ENCODE measurements at regions not wholly inside any gene's neighbourhood (a gene's known extent, or its start where the extent isn't known, plus 50 kb on each side); places are given as distances from the start of the nearest gene placed in this dataset.

DNA sequence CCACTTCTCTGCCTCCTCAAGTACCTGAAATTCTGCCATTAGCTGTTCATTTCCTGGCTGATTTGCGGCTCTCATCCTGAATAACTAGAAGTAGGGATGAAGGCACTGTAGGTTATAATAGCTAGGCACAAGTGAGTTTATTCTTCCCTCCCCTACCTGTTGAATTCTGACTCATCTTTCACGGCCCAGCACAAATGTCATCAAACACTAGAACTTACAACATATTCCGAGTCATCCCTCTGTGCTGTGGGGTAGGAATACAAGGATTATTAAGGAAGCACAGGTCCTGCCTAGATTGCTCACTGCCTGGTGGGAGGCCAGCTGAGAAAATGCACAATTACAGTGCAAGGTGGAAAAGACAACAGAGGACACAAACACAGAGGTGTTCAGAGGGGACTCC lies 103.7 kb upstream of the ASIC2 start:
- TF ChIP-seq, protein P1, sequence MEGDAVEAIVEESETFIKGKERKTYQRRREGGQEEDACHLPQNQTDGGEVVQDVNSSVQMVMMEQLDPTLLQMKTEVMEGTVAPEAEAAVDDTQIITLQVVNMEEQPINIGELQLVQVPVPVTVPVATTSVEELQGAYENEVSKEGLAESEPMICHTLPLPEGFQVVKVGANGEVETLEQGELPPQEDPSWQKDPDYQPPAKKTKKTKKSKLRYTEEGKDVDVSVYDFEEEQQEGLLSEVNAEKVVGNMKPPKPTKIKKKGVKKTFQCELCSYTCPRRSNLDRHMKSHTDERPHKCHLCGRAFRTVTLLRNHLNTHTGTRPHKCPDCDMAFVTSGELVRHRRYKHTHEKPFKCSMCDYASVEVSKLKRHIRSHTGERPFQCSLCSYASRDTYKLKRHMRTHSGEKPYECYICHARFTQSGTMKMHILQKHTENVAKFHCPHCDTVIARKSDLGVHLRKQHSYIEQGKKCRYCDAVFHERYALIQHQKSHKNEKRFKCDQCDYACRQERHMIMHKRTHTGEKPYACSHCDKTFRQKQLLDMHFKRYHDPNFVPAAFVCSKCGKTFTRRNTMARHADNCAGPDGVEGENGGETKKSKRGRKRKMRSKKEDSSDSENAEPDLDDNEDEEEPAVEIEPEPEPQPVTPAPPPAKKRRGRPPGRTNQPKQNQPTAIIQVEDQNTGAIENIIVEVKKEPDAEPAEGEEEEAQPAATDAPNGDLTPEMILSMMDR (IDR thresholded peaks at IDR 0.05; ENCODE audit: insufficient read depth, low read depth, low read length, missing control alignments): no peak
- H3K4me3 ChIP-seq (ENCODE audit: low read depth, low read length): no peak overlapping the region
- DNase-seq (ENCODE audit: low read depth): no peak

DNA sequence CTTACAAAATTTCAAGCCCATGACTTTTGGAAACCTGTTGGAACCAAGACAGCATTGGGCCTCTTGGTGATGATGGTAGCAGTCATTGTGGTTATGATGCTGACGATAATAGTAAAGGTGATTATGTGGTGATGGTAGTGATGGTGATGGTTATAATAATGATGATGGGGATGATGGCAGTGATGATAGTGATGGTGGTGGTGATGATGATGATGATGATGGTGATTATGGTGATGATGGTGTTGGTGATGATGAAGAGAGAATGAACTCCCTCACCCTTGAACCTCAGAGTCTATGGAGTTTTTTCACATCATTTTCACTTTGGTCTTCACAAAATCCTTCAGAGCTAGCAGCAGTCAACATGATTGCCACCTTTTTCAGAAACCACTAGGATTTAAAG lies 105.3 kb upstream of the ASIC2 start:
- TF ChIP-seq, protein P1 (IDR thresholded peaks at IDR 0.05; ENCODE audit: insufficient read depth, low read depth, low read length, missing control alignments): no peak
- H3K4me3 ChIP-seq (ENCODE audit: low read depth, low read length): no peak overlapping the region
- DNase-seq (ENCODE audit: low read depth): no peak

DNA sequence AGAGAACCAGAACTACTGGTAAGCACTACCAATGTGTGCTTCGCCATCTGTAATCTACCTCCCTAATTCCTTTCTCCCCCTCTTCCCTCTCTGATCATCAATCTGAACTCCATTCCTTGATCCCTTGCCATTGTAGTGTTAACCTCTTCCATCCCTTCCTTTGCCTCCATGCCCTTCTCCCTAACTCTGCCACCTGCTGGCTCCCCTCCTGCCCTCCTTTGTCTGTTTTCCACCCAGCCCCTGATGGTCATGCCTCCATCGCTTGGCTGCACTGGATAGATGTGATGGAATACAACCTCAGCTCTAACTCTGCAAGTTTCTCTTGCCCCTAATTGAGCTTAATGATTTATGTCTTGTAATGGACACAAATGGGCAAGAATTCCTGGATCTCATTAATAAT lies 108.2 kb upstream of the ASIC2 start:
- no peak for DNase-seq (ENCODE audit: low read depth)
- H3K4me3 ChIP-seq (ENCODE audit: low read depth, low read length): no peak overlapping the region
- TF ChIP-seq, protein P1 (IDR thresholded peaks at IDR 0.05; ENCODE audit: insufficient read depth, low read depth, low read length, missing control alignments): no peak

DNA sequence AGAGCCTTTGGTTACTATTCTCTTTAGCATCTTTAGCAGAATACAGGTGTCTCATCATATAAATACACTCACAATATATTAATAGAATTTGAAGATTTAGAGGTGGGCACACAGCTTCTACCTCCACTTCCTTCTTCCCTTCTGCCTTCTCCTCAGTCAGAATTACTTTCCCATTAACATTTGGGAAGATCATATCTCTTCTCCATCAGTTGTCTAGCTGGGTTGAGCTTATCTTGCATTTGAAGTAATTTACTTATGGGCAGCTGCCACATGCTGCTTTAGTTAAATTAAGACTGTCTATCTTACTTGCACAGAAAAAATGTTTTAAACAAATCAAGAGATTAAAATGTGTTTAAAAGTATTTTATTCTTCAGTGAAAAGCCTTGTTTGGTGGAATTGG lies 110.1 kb upstream of the ASIC2 start:
- TF ChIP-seq, protein P1 (IDR thresholded peaks at IDR 0.05; ENCODE audit: insufficient read depth, low read depth, low read length, missing control alignments): no peak
- DNase-seq (ENCODE audit: low read depth): no peak
- H3K4me3 ChIP-seq (ENCODE audit: low read depth, low read length): no peak overlapping the region

DNA sequence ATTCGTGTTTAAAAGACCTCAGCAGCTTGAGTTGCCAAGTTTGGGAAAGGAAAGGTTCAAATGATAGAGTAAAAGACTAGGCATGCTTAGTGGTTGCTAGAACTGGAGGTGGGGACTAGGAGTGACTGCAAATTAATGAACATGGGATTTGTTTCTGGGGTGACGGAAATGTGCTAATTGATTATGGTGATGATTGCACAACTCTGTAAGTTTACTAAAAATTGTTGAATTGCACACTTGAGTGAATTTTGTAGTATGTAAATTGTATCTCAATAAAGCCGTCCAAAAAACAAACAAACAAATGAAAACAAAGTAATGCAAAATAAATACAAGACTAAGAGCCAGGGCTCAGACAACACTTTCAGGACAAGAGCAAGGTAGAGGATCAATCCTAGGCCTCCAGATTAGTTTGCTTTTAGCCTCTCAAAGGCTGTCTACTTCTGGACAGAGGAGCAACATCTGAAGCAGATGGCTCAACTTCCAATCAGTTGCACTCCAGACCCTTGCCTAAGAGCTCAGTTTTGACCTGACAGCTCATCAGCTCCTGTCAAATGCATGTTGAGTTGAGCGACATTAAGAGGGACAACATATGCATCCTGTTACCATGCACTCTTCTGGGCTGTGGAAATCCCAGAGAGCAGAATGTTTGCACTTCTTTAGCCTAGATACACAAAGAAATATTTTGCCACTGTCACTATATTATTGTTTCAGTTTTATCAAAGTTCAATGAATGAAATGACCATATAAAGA lies 111.2 kb upstream of the ASIC2 start:
- H3K4me3 ChIP-seq (ENCODE audit: low read depth, low read length): no peak overlapping the region
- TF ChIP-seq, protein P1 (IDR thresholded peaks at IDR 0.05; ENCODE audit: insufficient read depth, low read depth, low read length, missing control alignments): no peak
- no peak for DNase-seq (ENCODE audit: low read depth)

DNA sequence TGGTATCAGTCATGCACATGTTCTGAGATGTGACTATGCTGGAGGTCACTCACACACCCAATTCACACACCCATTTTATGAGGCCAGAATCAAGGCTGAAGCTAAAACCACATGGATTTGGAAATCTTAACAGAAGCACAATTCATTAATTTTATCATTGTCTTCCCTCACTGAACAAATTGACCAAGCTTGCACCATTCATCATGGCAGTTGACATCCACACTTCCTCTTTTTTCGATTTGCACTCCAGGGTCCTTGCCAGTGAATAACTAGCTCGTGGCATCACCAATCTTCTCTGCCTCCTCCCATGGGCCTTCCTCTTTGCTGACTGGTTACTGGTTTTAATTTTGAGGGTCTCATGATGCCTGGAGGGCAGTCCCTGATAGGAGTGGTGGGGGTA lies 123.0 kb upstream of the ASIC2 start:
- H3K4me3 ChIP-seq (ENCODE audit: low read depth, low read length): no peak overlapping the region
- TF ChIP-seq, protein P1 (IDR thresholded peaks at IDR 0.05; ENCODE audit: insufficient read depth, low read depth, low read length, missing control alignments): no peak
- DNase-seq (ENCODE audit: low read depth): no peak

DNA sequence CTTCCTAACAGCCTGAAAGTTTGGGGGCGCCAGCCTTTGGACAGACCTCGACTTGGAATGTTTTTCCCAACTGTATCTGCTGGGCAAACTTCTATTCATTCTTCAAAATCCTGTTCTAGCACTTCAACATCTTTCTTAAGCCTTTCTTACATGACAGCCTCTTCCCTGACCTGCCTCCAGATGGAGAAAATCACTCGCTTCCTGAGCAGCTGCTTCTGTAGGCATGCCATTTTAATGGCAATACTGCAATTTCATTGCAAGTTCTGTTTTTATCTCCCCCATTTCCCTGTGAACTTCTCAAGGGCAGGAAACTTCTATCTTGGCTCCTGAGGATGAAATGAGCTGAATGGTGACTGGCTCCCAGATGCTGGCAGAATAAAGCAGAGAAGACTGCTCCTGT lies 128.8 kb upstream of the ASIC2 start:
- no peak overlapping the region for H3K4me3 ChIP-seq (ENCODE audit: low read depth, low read length)
- TF ChIP-seq, protein P1 (IDR thresholded peaks at IDR 0.05; ENCODE audit: insufficient read depth, low read depth, low read length, missing control alignments): no peak
- no peak for DNase-seq (ENCODE audit: low read depth)

Measured in GM12865 (cell line).